BE2C (cell line): ENCODE measurements at regions not wholly inside any gene's neighbourhood (a gene's known extent, or its start where the extent isn't known, plus 50 kb on each side); places are given as distances from the start of the nearest gene placed in this dataset.

Experiments used
- DNase-seq: peaks from one replicate; pipeline ENCODE4 v3.0.0-alpha.2; 2020
- H3K27me3 ChIP-seq: fragments of 250-450 bp; sonication (Bioruptor Pico); 2 replicates; pipeline ENCODE4 v1.5.1; 2020; ENCODE audit warnings: mild to moderate bottlenecking
- H3K36me3 ChIP-seq: fragments of 250-450 bp; sonication (Bioruptor Pico); 2 replicates; pipeline ENCODE4 v1.5.1; 2020; ENCODE audit warnings: mild to moderate bottlenecking
- H3K4me1 ChIP-seq: fragments of 250-450 bp; sonication (Bioruptor Pico); 2 replicates; pipeline ENCODE4 v1.5.1; 2020
- H3K4me3 ChIP-seq: 2 replicates; pipeline ENCODE4 v1.5.1; 2011; ENCODE audit warnings: low read depth, low read length
- H3K9me3 ChIP-seq: fragments of 250-450 bp; sonication (Bioruptor Pico); 2 replicates; pipeline ENCODE4 v1.5.1; 2020
- CTCF ChIP-seq: IDR thresholded peaks from 2 replicates; pipeline ENCODE4 v1.5.1; 2012; ENCODE audit warnings: mild to moderate bottlenecking, low read depth, low read length

- no peak for TF ChIP-seq CTCF
Measured at GRCh38 chr3:43173949-43174348, 68.1 kb upstream of the POMGNT2 start.

GRCh38 chr3:43171748-43172147 is 65.9 kb upstream of the POMGNT2 start:
- Histone ChIP-seq H3K4me3 (no peak overlapping the region), H3K9me3 (no peaks in the 10 kb centered on the region), H3K4me1 (no peaks in the 10 kb centered on the region), H3K36me3 (no peaks in the 10 kb centered on the region), H3K27me3 (no peaks in the 10 kb centered on the region)
- no peak for DNase-seq
- no peak for TF ChIP-seq CTCF

More at GRCh38 chr3:43173949-43174348, 68.1 kb upstream of the POMGNT2 start:
- Histone ChIP-seq H3K4me1 (no peaks in the 10 kb centered on the region), H3K4me3 (no peak overlapping the region), H3K36me3 (no peaks in the 10 kb centered on the region), H3K9me3 (no peaks in the 10 kb centered on the region), H3K27me3 (no peaks in the 10 kb centered on the region)
- no peak for DNase-seq

- no peaks in the 10 kb centered on the region for H3K9me3 ChIP-seq
- H3K36me3 ChIP-seq = no peaks in the 10 kb centered on the region
- no peaks in the 10 kb centered on the region for H3K4me1 ChIP-seq
- no peak overlapping the region for H3K4me3 ChIP-seq
- TF ChIP-seq CTCF = no peak
- no peak for DNase-seq
- no peaks in the 10 kb centered on the region for H3K27me3 ChIP-seq
Measured at GRCh38 chr3:43170553-43170952, 64.7 kb upstream of the POMGNT2 start.

GRCh38 chr3:43169987-43170386 is 64.1 kb upstream of the POMGNT2 start:
- Histone ChIP-seq H3K9me3 (no peaks in the 10 kb centered on the region), H3K4me1 (no peaks in the 10 kb centered on the region), H3K4me3 (no peak overlapping the region), H3K27me3 (no peaks in the 10 kb centered on the region), H3K36me3 (no peaks in the 10 kb centered on the region)
- no peak for TF ChIP-seq CTCF
- no peak for DNase-seq

- Histone ChIP-seq H3K9me3 (no peaks in the 10 kb centered on the region), H3K36me3 (no peaks in the 10 kb centered on the region), H3K4me3 (no peak overlapping the region), H3K4me1 (no peaks in the 10 kb centered on the region; the same call in 1 of the 2 replicates), H3K27me3 (no peaks in the 10 kb centered on the region)
- TF ChIP-seq CTCF = no peak
- no peak for DNase-seq
Measured at GRCh38 chr3:43166406-43166805, 60.5 kb upstream of the POMGNT2 start.

- Histone ChIP-seq H3K4me1 (no peaks in the 10 kb centered on the region; the same call in 1 of the 2 replicates), H3K9me3 (no peaks in the 10 kb centered on the region), H3K27me3 (no peaks in the 10 kb centered on the region), H3K4me3 (no peak overlapping the region), H3K36me3 (no peaks in the 10 kb centered on the region)
- TF ChIP-seq CTCF = no peak
- no peak for DNase-seq
Measured at GRCh38 chr3:43165786-43166185, 59.9 kb upstream of the POMGNT2 start.
